ENCODE measurements at regions not wholly inside any gene's neighbourhood (a gene's known extent, or its start where the extent isn't known, plus 50 kb on each side); places are given as distances from the start of the nearest gene placed in this dataset.
"Not testable (repeated sequence)": the region's sequence is repeated elsewhere in the genome, so short reads cannot be mapped to it uniquely, and the experiment has no call there.

GRCh38 chr6:28789553-28790083, 134.2 kb downstream of the TRIM27 start:
- H3K27ac ChIP-seq, result no peak overlapping the region
- H3K27me3 ChIP-seq (ENCODE audit: insufficient read depth, low read depth), result peaks cover 4% of the 10 kb centered on the region; the same call in 1 of the 2 replicates
- peaks cover 22% of the 10 kb centered on the region for H3K4me1 ChIP-seq (ENCODE audit: low read depth, poor library complexity, severe bottlenecking)
- H3K36me3 ChIP-seq (ENCODE audit: insufficient read depth), result no peaks in the 10 kb centered on the region
- no peaks in the 10 kb centered on the region for H3K79me2 ChIP-seq (ENCODE audit: insufficient read depth, low read depth)
- H3K4me2 ChIP-seq, result peak overlapping the region; percentile 91
- H4K20me1 ChIP-seq (ENCODE audit: insufficient read depth), result no peaks in the 10 kb centered on the region
- no peak overlapping the region for H3K4me3 ChIP-seq (IDR thresholded peaks at IDR 0.05; ENCODE audit: insufficient read depth, low read depth, low read length)
- no peak for TF ChIP-seq CTCF (conservative IDR thresholded peaks at IDR 0.05; ENCODE audit: low read depth, low read length)
- H3K9ac ChIP-seq, result no peak overlapping the region; the same call in 1 of the 2 replicates
- peak overlapping the region; percentile 7 for H2AFZ ChIP-seq (ENCODE audit: low read depth)

- peaks cover 4% of the 10 kb centered on the region; the same call in 1 of the 2 replicates for H3K27me3 ChIP-seq (ENCODE audit: insufficient read depth, low read depth)
These were observed 132.8 kb downstream of the TRIM27 start for GRCh38 chr6:28791002-28791383.

GRCh38 chr6:28794175-28795002, 129.4 kb downstream of the TRIM27 start:
- no peaks in the 10 kb centered on the region for H4K20me1 ChIP-seq (ENCODE audit: insufficient read depth)
- H2AFZ ChIP-seq (ENCODE audit: low read depth), result peak overlapping the region; percentile 78
- peaks cover 52% of the 10 kb centered on the region for H3K4me1 ChIP-seq (ENCODE audit: low read depth, poor library complexity, severe bottlenecking)
- H3K27ac ChIP-seq, result peak overlapping the region; percentile 2; the same call in 1 of the 2 replicates
- H3K9ac ChIP-seq, result peak overlapping the region; percentile 14; the same call in 1 of the 2 replicates
- peaks cover 4% of the 10 kb centered on the region; the same call in 1 of the 2 replicates for H3K27me3 ChIP-seq (ENCODE audit: insufficient read depth, low read depth)
- H3K4me3 ChIP-seq (IDR thresholded peaks at IDR 0.05; ENCODE audit: insufficient read depth, low read depth, low read length), result no peak overlapping the region
- no peaks in the 10 kb centered on the region for H3K79me2 ChIP-seq (ENCODE audit: insufficient read depth, low read depth)
- H3K4me2 ChIP-seq, result peak overlapping the region; percentile 84
- TF ChIP-seq CTCF (conservative IDR thresholded peaks at IDR 0.05; ENCODE audit: low read depth, low read length), result no peak
- H3K36me3 ChIP-seq (ENCODE audit: insufficient read depth), result no peaks in the 10 kb centered on the region

More at GRCh38 chr6:28791002-28791383, 132.8 kb downstream of the TRIM27 start:
- Histone ChIP-seq H3K79me2 (ENCODE audit: insufficient read depth, low read depth) (no peaks in the 10 kb centered on the region), H3K4me3 (IDR thresholded peaks at IDR 0.05; ENCODE audit: insufficient read depth, low read depth, low read length) (no peak overlapping the region), H4K20me1 (ENCODE audit: insufficient read depth) (no peaks in the 10 kb centered on the region), H3K4me2 (peak overlapping the region; percentile 91), H3K9ac (no peak overlapping the region; the same call in 1 of the 2 replicates), H3K27ac (no peak overlapping the region), H2AFZ (ENCODE audit: low read depth) (peak overlapping the region; percentile 67; the same call in 1 of the 2 replicates), H3K36me3 (ENCODE audit: insufficient read depth) (no peaks in the 10 kb centered on the region), H3K4me1 (ENCODE audit: low read depth, poor library complexity, severe bottlenecking) (peaks cover 31% of the 10 kb centered on the region)
- TF ChIP-seq CTCF (conservative IDR thresholded peaks at IDR 0.05; ENCODE audit: low read depth, low read length), result no peak

GRCh38 chr6:28800647-28801046, 123.1 kb downstream of the TRIM27 start:
- H3K27ac ChIP-seq; H3K27me3 ChIP-seq (ENCODE audit: insufficient read depth, low read depth); H3K9ac ChIP-seq; H4K20me1 ChIP-seq (ENCODE audit: insufficient read depth); H3K36me3 ChIP-seq (ENCODE audit: insufficient read depth); H3K4me3 ChIP-seq (IDR thresholded peaks at IDR 0.05; ENCODE audit: insufficient read depth, low read depth, low read length); H3K4me2 ChIP-seq; H3K79me2 ChIP-seq (ENCODE audit: insufficient read depth, low read depth); H2AFZ ChIP-seq (ENCODE audit: low read depth): not testable (repeated sequence)
- H3K4me1 ChIP-seq (ENCODE audit: low read depth, poor library complexity, severe bottlenecking), result peaks cover 30% of the 10 kb centered on the region

All from KMS-11 (cell line).